PC-9 (cell line): ENCODE measurements at regions not wholly inside any gene's neighbourhood (a gene's known extent, or its start where the extent isn't known, plus 50 kb on each side); places are given as distances from the start of the nearest gene placed in this dataset.
"Not testable (repeated sequence)": the region's sequence is repeated elsewhere in the genome, so short reads cannot be mapped to it uniquely, and the experiment has no call there.

Source experiments
- BruUV-seq: library from RNA; stranded (reverse); fragments of 400-500 nt; replicated peaks from 2 replicates; lab custom pipeline; 2021; lab: Mats Ljungman, UMichigan
- CTCF ChIA-PET: fragments of 300-600 bp; sonication (Branson Sonifier 250); formaldehyde crosslinking; loops from one replicate; lab custom pipeline; 2022; ENCODE audit warnings: antibody characterized with exemption; lab: Charles Lee
- POLR2A ChIA-PET: fragments of 300-600 bp; sonication (Branson Sonifier 250); formaldehyde crosslinking; loops from one replicate; lab custom pipeline; 2022; ENCODE audit warnings: antibody characterized with exemption; ENCODE audit not compliant: unreplicated experiment; lab: Charles Lee
- DNase-seq, 2 experiments: peaks; one replicate each; pipeline versions ENCODE4 v3.0.0 to v3.0.0-alpha.2; 2015 to 2022; ENCODE audit warnings: mixed read lengths in 1 of 2
- H2AFZ ChIP-seq: fragments of 200-600 bp; sonication (generic); 2 replicates; pipeline ENCODE4 v1.8.1; 2017; ENCODE audit warnings: antibody characterized with exemption
- H3F3A ChIP-seq: fragments of 200-600 bp; sonication (generic); 2 replicates; pipeline ENCODE4 v1.8.1; 2017; ENCODE audit warnings: antibody characterized with exemption, mild to moderate bottlenecking, low read depth; ENCODE audit not compliant: insufficient read depth
- H3K27ac ChIP-seq: fragments of 200-600 bp; sonication (generic); 2 replicates; pipeline ENCODE4 v1.6.1; 2016; ENCODE audit warnings: mixed run types
- H3K27me3 ChIP-seq: fragments of 200-600 bp; sonication (generic); 2 replicates; pipeline ENCODE4 v1.6.1; 2016; ENCODE audit warnings: low read depth, mixed run types; ENCODE audit not compliant: insufficient read depth
- H3K36me3 ChIP-seq: fragments of 200-600 bp; sonication (generic); 2 replicates; pipeline ENCODE4 v1.6.1; 2016; ENCODE audit warnings: low read depth, mixed run types
- H3K4me1 ChIP-seq: fragments of 200-600 bp; sonication (generic); replicated peaks from 2 replicates; pipeline ENCODE4 v1.6.1; 2016; ENCODE audit warnings: mixed run types; ENCODE audit not compliant: insufficient read depth
- H3K4me2 ChIP-seq: fragments of 200-600 bp; sonication (generic); 2 replicates; pipeline ENCODE4 v1.6.1; 2017; ENCODE audit warnings: mixed run types
- H3K4me3 ChIP-seq: fragments of 200-600 bp; sonication (generic); 2 replicates; pipeline ENCODE4 v1.6.1; 2016; ENCODE audit warnings: mixed run types
- H3K79me2 ChIP-seq: fragments of 200-600 bp; sonication (generic); 2 replicates; pipeline ENCODE4 v1.6.1; 2017; ENCODE audit warnings: low read depth, mixed run types
- H3K9me2 ChIP-seq: fragments of 200-600 bp; sonication (generic); 2 replicates; pipeline ENCODE4 v1.8.1; 2017; ENCODE audit warnings: mild to moderate bottlenecking; ENCODE audit not compliant: insufficient read depth
- H3K9me3 ChIP-seq: fragments of 200-600 bp; sonication (generic); 2 replicates; pipeline ENCODE4 v1.8.1; 2016; ENCODE audit warnings: low read depth; ENCODE audit not compliant: insufficient read depth
- H4K20me1 ChIP-seq: fragments of 200-600 bp; sonication (generic); 2 replicates; pipeline ENCODE4 v1.8.1; 2017; ENCODE audit not compliant: insufficient read depth
- EZH2 ChIP-seq: fragments of 200-600 bp; sonication (generic); IDR thresholded peaks from 2 replicates; pipeline ENCODE4 v1.8.0; 2017; ENCODE audit warnings: antibody characterized with exemption, low read depth
- intact Hi-C: fragments of 100-400 bp; cut with micrococcal nuclease; formaldehyde crosslinking; loops from one replicate; pipeline ENCODE4 v1.10.0; 2022; ENCODE audit not compliant: unreplicated experiment
- TF ChIP-seq, protein P1 (sequence below): fragments of 200-600 bp; sonication (generic); conservative IDR thresholded peaks from 2 replicates; pipeline ENCODE4 v1.6.1; 2017; ENCODE audit warnings: mixed run types, antibody characterized with exemption, mild to moderate bottlenecking, moderate library complexity

GRCh38 chr18:11362856-11363255, 213.5 kb upstream of the PIEZO2 start:
- Histone ChIP-seq H3K4me1 (no peaks in the 10 kb centered on the region), H3K27me3 (no peaks in the 10 kb centered on the region), H3K9me3 (no peaks in the 10 kb centered on the region), H3K9me2 (no peaks in the 10 kb centered on the region), H4K20me1 (no peaks in the 10 kb centered on the region), H3K4me3 (no peak overlapping the region), H3K79me2 (no peaks in the 10 kb centered on the region), H3K4me2 (no peak overlapping the region), H3K36me3 (no peaks in the 10 kb centered on the region), H2AFZ (no peak overlapping the region), H3K27ac (no peak overlapping the region), H3F3A (no peaks in the 10 kb centered on the region)
- no peak for TF ChIP-seq EZH2
- TF ChIP-seq, protein P1, sequence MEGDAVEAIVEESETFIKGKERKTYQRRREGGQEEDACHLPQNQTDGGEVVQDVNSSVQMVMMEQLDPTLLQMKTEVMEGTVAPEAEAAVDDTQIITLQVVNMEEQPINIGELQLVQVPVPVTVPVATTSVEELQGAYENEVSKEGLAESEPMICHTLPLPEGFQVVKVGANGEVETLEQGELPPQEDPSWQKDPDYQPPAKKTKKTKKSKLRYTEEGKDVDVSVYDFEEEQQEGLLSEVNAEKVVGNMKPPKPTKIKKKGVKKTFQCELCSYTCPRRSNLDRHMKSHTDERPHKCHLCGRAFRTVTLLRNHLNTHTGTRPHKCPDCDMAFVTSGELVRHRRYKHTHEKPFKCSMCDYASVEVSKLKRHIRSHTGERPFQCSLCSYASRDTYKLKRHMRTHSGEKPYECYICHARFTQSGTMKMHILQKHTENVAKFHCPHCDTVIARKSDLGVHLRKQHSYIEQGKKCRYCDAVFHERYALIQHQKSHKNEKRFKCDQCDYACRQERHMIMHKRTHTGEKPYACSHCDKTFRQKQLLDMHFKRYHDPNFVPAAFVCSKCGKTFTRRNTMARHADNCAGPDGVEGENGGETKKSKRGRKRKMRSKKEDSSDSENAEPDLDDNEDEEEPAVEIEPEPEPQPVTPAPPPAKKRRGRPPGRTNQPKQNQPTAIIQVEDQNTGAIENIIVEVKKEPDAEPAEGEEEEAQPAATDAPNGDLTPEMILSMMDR, result no peak
- ChIA-PET CTCF (no interaction called here), POLR2A (no interaction called here)
- no peak for DNase-seq
- BruUV-seq, result no TSS peak
- intact Hi-C loops, result no loop called here

DNA sequence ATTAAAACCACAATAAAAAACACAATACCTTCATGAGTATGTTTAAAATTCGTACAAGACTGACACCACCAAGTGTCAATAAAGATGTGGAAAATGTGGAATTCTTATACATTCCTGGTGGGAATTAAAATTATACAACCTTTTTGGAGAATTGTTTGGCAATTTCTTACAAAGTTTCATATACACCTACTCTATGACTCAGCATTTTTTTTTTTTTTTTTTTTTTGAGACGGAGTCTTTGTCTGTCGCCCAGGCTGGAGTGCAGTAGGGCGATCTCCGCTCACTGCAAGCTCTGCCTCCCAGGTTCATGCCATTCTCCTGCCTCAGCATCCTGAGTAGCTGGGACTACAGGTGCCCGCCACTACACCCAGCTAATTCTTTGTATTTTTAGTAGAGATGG, 212.5 kb upstream of the PIEZO2 start:
- intact Hi-C loops, DNase-seq, POLR2A ChIA-PET, H3K4me1 ChIP-seq, H3K79me2 ChIP-seq, H3K9me3 ChIP-seq, BruUV-seq, H3F3A ChIP-seq, H4K20me1 ChIP-seq, H3K4me2 ChIP-seq, H3K27me3 ChIP-seq, H3K27ac ChIP-seq, H3K4me3 ChIP-seq, H3K36me3 ChIP-seq, H3K9me2 ChIP-seq, CTCF ChIA-PET: not testable (repeated sequence)
- 0 out of 2 replicates have a peak overlapping the region, but pooled peaks have one; percentile 4 for H2AFZ ChIP-seq

- Histone ChIP-seq H2AFZ (no peak overlapping the region), H3K4me2 (no peak overlapping the region), H3K27me3 (no peaks in the 10 kb centered on the region), H4K20me1 (no peaks in the 10 kb centered on the region), H3K79me2 (no peaks in the 10 kb centered on the region), H3K9me2 (no peaks in the 10 kb centered on the region), H3K9me3 (no peaks in the 10 kb centered on the region), H3F3A (no peaks in the 10 kb centered on the region), H3K27ac (no peak overlapping the region), H3K4me3 (no peak overlapping the region), H3K4me1 (no peaks in the 10 kb centered on the region), H3K36me3 (no peaks in the 10 kb centered on the region)
- no TSS peak for BruUV-seq
- POLR2A ChIA-PET, result interaction anchor here (0.6 kb wide), 1 partner anchor 11 kb away, joined by 7 read pairs; no protein-coding TSS in a partner anchor
- DNase-seq, result no peak
- TF ChIP-seq, protein P1, result no peak
- TF ChIP-seq EZH2, result no peak
- CTCF ChIA-PET, result no interaction called here
- intact Hi-C loops, result no loop called here
These were observed 208.3 kb upstream of the PIEZO2 start for GRCh38 chr18:11357678-11358077.

DNA sequence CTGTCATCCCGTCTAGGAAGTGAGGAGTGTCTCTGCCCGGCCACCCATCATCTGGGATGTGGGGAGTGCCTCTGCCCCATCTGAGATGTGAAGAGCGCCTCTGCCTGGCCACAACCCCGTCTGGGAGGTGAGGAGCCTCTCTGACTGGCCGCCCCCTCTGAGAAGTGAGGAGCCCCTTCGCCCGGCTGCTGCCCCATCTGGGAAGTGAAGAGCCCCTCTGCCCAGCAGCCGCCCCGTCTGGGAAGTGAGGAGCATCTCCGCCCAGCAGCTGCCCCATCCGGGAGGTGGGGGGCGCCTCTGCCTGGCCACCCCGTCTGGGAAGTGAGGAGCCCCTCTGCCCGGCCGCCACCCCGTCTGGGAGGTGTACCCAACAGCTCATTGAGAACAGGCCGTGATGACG, 195.2 kb upstream of the PIEZO2 start:
- H4K20me1 ChIP-seq, H2AFZ ChIP-seq, H3F3A ChIP-seq, intact Hi-C loops, H3K9me3 ChIP-seq, H3K36me3 ChIP-seq, POLR2A ChIA-PET, H3K9me2 ChIP-seq, H3K4me1 ChIP-seq, H3K79me2 ChIP-seq, BruUV-seq, H3K4me3 ChIP-seq, CTCF ChIA-PET, H3K27ac ChIP-seq, H3K4me2 ChIP-seq, DNase-seq: not testable (repeated sequence)
- peaks cover 14% of the 10 kb centered on the region; the same call in 1 of the 2 replicates for H3K27me3 ChIP-seq
